H4 (cell line): ENCODE measurements at regions not wholly inside any gene's neighbourhood (a gene's known extent, or its start where the extent isn't known, plus 50 kb on each side); places are given as distances from the start of the nearest gene placed in this dataset.
A peak's percentile ranks its signal among the peaks of the same experiment; 100 is the strongest.
"Not testable (repeated sequence)": the region's sequence is repeated elsewhere in the genome, so short reads cannot be mapped to it uniquely, and the experiment has no call there.

Source experiments
- DNase-seq: peaks from one replicate; pipeline ENCODE4 v3.0.0-alpha.2; 2015; ENCODE audit warnings: low spot score

DNA sequence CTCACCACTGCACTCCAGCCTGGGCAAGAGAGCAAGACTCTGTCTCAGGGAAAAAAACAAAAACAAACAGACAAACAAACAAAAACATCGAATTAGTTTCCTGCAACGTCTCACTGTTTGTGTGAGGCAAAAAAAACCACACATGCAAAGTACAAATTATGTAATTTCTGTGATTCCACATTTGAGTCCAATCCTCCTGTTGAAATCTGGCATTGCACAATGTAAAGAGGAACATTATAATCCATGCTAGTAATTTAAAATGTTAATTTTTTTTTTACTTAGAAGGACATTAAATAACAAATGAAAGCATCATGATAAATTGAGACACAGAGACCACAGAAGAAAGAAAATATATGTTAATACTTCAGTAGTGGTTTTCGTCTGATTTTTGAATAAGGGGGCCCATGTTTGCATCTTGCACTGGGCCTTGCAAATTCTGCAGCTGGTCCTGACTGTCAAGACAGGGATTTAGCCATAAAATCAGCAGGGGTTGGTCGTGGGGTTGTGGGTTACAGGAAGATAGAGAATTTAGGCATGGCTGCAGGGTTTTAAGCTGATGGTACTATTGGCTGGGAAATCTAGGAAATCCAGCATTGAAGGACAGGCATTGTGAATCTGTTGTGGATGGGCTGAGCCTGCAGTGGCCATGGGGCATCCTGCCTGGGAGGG, 102.6 kb upstream of the ALDH3B2 start:
- DNase-seq, result no peak

- DNase-seq, result not testable (repeated sequence)
Observed at GRCh38 chr11:67774175-67774574, 99.8 kb upstream of the ALDH3B2 start.

GRCh38 chr11:67768001-67768730, 93.7 kb upstream of the ALDH3B2 start:
- DNase-seq, result not testable (repeated sequence)

DNA sequence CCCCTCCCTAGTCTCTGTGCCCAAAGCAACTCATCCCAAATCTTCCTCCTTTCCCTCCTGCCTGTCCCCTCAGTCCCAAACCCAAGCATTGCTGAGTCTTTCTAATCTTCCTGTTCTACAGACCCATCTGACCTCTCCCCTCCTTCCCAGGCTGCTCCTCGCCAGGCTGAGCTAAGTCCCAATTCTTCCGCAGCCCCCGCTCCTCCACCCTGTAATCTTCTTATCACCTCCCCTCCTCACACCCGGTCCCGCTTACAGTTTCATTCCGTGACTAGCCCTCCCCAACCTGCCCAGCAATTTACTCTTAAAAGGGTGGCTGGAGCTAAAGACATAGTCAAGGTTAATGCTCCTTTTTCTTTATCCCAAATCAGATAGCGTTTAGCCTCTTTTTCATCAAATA, 86.8 kb upstream of the ALDH3B2 start:
- DNase-seq, result not testable (repeated sequence)

DNA sequence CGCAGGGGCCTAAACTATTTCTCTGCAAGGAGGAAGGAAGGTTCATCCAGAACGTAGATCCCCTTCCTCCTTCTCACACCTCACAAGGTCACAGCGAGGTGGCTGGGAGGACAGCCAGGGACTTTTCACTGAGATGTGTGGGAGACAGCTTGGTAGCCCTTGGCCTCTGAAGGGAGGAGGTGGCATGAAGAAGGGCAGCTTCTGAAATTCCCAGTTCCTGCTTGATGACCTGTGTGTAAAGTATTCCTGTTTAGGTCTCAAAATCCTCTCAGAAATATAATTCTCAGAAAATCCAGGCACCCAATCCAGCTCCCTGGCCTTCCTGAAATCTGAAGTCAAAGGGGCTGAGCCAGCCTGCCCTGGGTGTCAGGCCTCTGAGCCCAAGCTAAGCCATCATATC, 84.9 kb upstream of the ALDH3B2 start:
- DNase-seq, result not testable (repeated sequence)

- DNase-seq, result not testable (repeated sequence)
Observed at GRCh38 chr11:67758467-67758866, 84.0 kb upstream of the ALDH3B2 start.

GRCh38 chr11:67758009-67758408, 83.6 kb upstream of the ALDH3B2 start:
- DNase-seq, result not testable (repeated sequence)

DNA sequence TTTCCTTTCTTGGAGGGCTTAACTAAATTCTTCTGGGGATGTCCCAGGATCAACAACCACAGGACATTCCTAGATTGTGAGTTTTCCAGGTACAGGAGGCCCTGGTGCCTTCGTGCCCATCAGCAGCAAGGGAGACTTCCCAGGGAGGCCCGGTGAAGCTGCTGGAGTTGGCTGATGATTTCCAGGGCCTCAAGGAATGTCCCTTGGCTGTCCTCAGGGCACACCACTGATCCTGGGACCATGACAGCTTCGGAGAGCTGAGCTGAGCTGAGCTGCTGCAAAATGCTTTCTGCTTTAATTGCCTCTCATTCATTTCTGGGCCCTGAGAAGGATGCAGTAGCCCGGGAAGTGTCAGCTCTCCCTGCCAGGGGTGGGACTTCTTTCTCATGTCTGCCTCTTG, 79.4 kb upstream of the ALDH3B2 start:
- DNase-seq, result not testable (repeated sequence)

DNA sequence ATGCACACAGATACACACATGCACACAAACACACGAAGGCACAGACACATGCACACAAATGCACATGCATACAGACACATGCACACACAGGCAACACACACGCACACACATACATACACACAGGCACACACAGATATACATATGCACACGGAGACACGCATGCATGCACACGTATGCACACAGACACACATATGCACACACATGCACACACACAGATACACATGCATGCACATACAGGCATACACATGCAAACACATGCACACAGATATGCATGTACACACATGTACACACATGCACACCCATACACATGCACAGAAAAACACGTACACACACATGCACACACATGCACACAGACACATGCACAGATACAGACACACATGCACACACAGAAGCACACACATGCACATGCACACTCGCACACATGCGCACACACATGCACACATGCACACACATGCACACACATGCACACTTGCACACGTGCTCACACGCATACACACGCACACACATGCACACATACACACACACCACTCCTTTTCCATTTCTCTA, 70.8 kb upstream of the ALDH3B2 start:
- no peak for DNase-seq

GRCh38 chr11:67744231-67744630, 69.8 kb upstream of the ALDH3B2 start:
- not testable (repeated sequence) for DNase-seq

DNA sequence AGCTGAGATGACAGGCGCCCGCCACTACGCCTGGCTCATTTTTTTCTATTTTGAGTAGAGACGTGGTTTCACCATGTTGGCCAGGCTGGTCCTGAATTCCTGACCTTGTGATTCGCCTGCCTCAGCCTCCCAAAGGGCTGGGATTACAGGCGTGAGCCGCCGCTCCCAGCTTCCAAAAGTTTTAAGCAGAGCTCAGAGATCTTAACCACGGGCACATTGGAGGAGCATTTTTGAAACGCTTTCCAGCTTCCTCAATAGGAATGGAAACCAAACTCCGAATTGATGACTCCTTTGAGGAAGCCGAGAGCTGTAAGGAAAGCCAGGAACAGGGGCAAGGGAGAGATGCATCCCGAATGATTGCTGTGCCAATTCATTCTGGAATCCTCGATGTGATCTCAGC, 63.8 kb upstream of the ALDH3B2 start:
- DNase-seq, result not testable (repeated sequence)

- DNase-seq, result not testable (repeated sequence)
Observed at GRCh38 chr11:67737562-67738080, 63.2 kb upstream of the ALDH3B2 start.

GRCh38 chr11:67732045-67732787, 57.8 kb upstream of the ALDH3B2 start:
- peak; percentile 22 for DNase-seq

- DNase-seq, result no peak
Observed at GRCh38 chr11:67731583-67731982, 57.2 kb upstream of the ALDH3B2 start.

- not testable (repeated sequence) for DNase-seq
Observed at GRCh38 chr11:67728163-67728571, 53.7 kb upstream of the ALDH3B2 start.

GRCh38 chr11:67727066-67728040, 52.9 kb upstream of the ALDH3B2 start:
- DNase-seq, result not testable (repeated sequence)
